ENCODE measurements at regions not wholly inside any gene's neighbourhood (a gene's known extent, or its start where the extent isn't known, plus 50 kb on each side); places are given as distances from the start of the nearest gene placed in this dataset.
"Not testable (repeated sequence)": the region's sequence is repeated elsewhere in the genome, so short reads cannot be mapped to it uniquely, and the experiment has no call there.

GRCh38 chr6:3900744-3901336 is 51.7 kb downstream of the FAM50B start:
- no peak for DNase-seq

GRCh38 chr6:3902871-3903648 is 53.9 kb downstream of the FAM50B start:
- DNase-seq = no peak

GRCh38 chr6:3904518-3904917 is 55.3 kb downstream of the FAM50B start:
- no peak for DNase-seq

- DNase-seq = no peak
Measured at GRCh38 chr6:3905945-3906845, 57.0 kb downstream of the FAM50B start.

GRCh38 chr6:3906846-3907151 is 57.6 kb downstream of the FAM50B start:
- DNase-seq = no peak

- no peak for DNase-seq
Measured at GRCh38 chr6:3908223-3908622, 59.0 kb downstream of the FAM50B start.

- no peak for DNase-seq
Measured at GRCh38 chr6:3908961-3909360, 59.8 kb downstream of the FAM50B start.

- no peak for DNase-seq
Measured at GRCh38 chr6:3910106-3910663, 61.0 kb downstream of the FAM50B start.

- no peak for DNase-seq
Measured at GRCh38 chr6:3911130-3911529, 62.0 kb downstream of the FAM50B start.

GRCh38 chr6:3911614-3912336 is 62.6 kb downstream of the FAM50B start:
- DNase-seq = no peak

GRCh38 chr6:3912361-3913076 is 63.3 kb downstream of the FAM50B start:
- DNase-seq = no peak

GRCh38 chr6:3913077-3913957 is 64.1 kb downstream of the FAM50B start:
- no peak for DNase-seq

- DNase-seq = no peak
Measured at GRCh38 chr6:3913958-3914337, 64.8 kb downstream of the FAM50B start.

- no peak for DNase-seq
Measured at GRCh38 chr6:3915076-3915791, 66.1 kb downstream of the FAM50B start.

- DNase-seq = no peak
Measured at GRCh38 chr6:3916211-3916610, 67.0 kb downstream of the FAM50B start.

- not testable (repeated sequence) for DNase-seq
Measured at GRCh38 chr6:3916749-3917148, 67.6 kb downstream of the FAM50B start.

GRCh38 chr6:3918469-3918868 is 69.3 kb downstream of the FAM50B start:
- DNase-seq = no peak

GRCh38 chr6:3919130-3919628 is 70.0 kb downstream of the FAM50B start:
- no peak for DNase-seq

GRCh38 chr6:3919849-3920248 is 70.7 kb downstream of the FAM50B start:
- DNase-seq = no peak

- DNase-seq = no peak
Measured at GRCh38 chr6:3920321-3920720, 71.1 kb downstream of the FAM50B start.
